NB4 (cell line): ENCODE measurements at regions not wholly inside any gene's neighbourhood (a gene's known extent, or its start where the extent isn't known, plus 50 kb on each side); places are given as distances from the start of the nearest gene placed in this dataset.

Experiments
- TF ChIP-seq, protein P1 (sequence below): IDR thresholded peaks from one replicate; pipeline ENCODE4 v1.5.1; 2012; ENCODE audit warnings: low read depth, low read length
- TF ChIP-seq, protein P2 (sequence below): IDR thresholded peaks from 2 replicates; pipeline ENCODE4 v1.6.1; 2011; ENCODE audit warnings: low read depth, low read length

GRCh38 chrX:10327651-10328050 is 170.9 kb downstream of the CLCN4 start:
- TF ChIP-seq, protein P1, sequence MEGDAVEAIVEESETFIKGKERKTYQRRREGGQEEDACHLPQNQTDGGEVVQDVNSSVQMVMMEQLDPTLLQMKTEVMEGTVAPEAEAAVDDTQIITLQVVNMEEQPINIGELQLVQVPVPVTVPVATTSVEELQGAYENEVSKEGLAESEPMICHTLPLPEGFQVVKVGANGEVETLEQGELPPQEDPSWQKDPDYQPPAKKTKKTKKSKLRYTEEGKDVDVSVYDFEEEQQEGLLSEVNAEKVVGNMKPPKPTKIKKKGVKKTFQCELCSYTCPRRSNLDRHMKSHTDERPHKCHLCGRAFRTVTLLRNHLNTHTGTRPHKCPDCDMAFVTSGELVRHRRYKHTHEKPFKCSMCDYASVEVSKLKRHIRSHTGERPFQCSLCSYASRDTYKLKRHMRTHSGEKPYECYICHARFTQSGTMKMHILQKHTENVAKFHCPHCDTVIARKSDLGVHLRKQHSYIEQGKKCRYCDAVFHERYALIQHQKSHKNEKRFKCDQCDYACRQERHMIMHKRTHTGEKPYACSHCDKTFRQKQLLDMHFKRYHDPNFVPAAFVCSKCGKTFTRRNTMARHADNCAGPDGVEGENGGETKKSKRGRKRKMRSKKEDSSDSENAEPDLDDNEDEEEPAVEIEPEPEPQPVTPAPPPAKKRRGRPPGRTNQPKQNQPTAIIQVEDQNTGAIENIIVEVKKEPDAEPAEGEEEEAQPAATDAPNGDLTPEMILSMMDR, result no peak
- TF ChIP-seq, protein P2, sequence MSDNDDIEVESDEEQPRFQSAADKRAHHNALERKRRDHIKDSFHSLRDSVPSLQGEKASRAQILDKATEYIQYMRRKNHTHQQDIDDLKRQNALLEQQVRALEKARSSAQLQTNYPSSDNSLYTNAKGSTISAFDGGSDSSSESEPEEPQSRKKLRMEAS, result no peak
